ENCODE measurements at regions not wholly inside any gene's neighbourhood (a gene's known extent, or its start where the extent isn't known, plus 50 kb on each side); places are given as distances from the start of the nearest gene placed in this dataset.
"Not testable (repeated sequence)": the region's sequence is repeated elsewhere in the genome, so short reads cannot be mapped to it uniquely, and the experiment has no call there.

DNA sequence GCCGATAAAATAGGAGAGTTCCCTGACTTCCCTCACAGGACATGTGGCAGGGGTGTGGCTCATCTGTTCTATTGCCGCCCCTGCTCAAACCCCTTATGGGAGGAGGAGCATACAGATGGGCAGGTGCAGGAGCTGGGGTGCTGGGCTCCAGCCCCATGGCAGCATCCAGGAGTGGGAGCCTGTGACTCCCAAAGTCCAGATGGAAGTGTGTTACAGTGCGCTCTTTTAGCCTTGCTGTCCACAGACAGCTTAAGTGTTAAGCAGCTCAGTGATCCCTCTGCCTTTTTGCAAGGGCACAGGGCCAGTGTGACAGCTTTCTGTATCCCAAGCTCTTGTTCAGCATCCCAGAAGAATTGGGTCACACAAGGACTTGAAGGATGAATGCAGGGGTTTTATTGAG lies 212.3 kb upstream of the MYLIP start:
- Histone ChIP-seq H3K4me3 (ENCODE audit: low read depth in 1 of 2, low read length in 2 of 2) (no peak overlapping the region), H3K27me3 (ENCODE audit: low read depth, low read length) (no peaks in the 10 kb centered on the region), H3K36me3 (ENCODE audit: control insufficient read depth in 1 of 2, insufficient read depth in 2 of 2, low read length in 2 of 2) (no peaks in the 10 kb centered on the region), H3K27ac (ENCODE audit: low read length) (no peak overlapping the region), H3K9me3 (ENCODE audit: control insufficient read depth in 1 of 2, low read length in 2 of 2) (no peaks in the 10 kb centered on the region), H3K4me1 (ENCODE audit: control insufficient read depth in 1 of 2, insufficient read depth in 2 of 2, low read length in 2 of 2) (no peaks in the 10 kb centered on the region)

DNA sequence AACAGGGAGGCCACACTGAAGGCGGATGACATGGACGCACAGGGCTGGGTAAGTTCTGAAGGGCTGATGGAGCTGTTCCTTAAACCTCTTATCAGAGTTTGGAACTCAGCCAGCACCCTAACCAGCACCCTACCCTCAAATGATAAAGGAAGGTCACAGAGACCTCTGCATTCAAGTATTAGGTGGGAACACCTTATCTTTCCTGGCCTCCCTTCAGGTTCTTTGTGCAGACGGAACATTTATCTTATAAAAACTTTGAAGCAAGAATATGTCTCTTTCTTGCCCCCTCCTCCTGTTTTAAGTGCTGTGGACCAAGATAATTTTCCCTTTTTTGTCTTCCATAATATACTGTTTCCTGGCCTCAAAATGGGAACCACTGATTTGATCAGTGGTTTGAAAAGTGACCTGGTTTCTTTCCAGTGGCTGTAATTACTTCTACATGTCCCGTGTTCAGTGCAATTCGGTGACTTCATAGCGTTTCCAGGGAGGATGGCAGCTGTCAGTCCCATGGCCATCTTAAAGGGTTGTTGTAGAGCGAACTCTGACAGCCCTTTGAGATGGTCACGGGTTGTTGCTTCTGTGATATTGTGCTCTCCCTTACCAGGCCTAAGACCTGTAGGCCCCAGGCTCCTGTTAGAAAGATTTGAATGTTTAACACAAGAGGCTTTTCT lies 213.2 kb upstream of the MYLIP start:
- Histone ChIP-seq H3K36me3 (ENCODE audit: control insufficient read depth in 1 of 2, insufficient read depth in 2 of 2, low read length in 2 of 2) (no peaks in the 10 kb centered on the region), H3K4me3 (ENCODE audit: low read depth in 1 of 2, low read length in 2 of 2) (no peak overlapping the region), H3K27ac (ENCODE audit: low read length) (no peak overlapping the region), H3K4me1 (ENCODE audit: control insufficient read depth in 1 of 2, insufficient read depth in 2 of 2, low read length in 2 of 2) (no peaks in the 10 kb centered on the region), H3K27me3 (ENCODE audit: low read depth, low read length) (no peaks in the 10 kb centered on the region), H3K9me3 (ENCODE audit: control insufficient read depth in 1 of 2, low read length in 2 of 2) (no peaks in the 10 kb centered on the region)

DNA sequence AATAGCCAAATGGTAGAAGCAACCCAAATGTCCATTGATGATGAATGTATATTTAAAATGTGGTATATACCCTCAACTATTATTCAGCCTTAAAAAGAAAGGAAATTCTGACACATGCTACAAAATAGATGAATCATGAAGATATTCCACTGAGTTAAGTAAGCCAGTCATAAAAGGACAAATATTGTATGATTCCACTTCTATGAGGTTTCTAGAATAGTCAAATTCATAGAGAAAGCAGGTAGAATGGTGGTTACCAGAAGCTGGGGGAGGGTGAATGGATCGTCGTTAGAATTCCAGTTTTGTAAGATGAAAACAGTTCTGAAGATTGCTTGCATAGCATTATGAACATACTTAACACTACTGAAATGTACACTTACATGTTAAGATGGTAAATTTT lies 214.3 kb upstream of the MYLIP start:
- no peak overlapping the region for H3K4me3 ChIP-seq (ENCODE audit: low read depth in 1 of 2, low read length in 2 of 2)
- no peaks in the 10 kb centered on the region for H3K36me3 ChIP-seq (ENCODE audit: control insufficient read depth in 1 of 2, insufficient read depth in 2 of 2, low read length in 2 of 2)
- H3K27me3 ChIP-seq (ENCODE audit: low read depth, low read length), result no peaks in the 10 kb centered on the region
- H3K27ac ChIP-seq (ENCODE audit: low read length), result no peak overlapping the region
- no peaks in the 10 kb centered on the region for H3K4me1 ChIP-seq (ENCODE audit: control insufficient read depth in 1 of 2, insufficient read depth in 2 of 2, low read length in 2 of 2)
- no peaks in the 10 kb centered on the region for H3K9me3 ChIP-seq (ENCODE audit: control insufficient read depth in 1 of 2, low read length in 2 of 2)

DNA sequence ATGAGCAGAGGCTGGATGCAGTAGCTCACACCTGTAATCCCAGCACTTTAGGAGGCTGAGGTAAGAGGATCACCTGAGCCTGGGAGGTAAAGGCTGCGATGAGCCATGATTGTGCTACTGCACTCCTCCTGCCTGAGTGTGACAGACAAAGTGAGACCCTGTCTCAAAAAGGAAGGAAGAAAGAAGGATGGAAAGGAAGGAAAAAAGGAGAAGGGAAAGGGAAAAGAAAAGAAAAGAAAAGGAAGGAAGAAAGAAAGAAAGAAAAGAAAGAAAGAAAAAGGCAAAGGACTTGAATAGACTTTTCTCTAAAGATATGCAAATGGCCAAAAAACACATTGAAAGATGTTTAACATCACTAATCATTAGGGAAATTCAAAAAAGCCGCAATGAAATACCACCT lies 215.3 kb upstream of the MYLIP start:
- H3K4me1 ChIP-seq (ENCODE audit: control insufficient read depth in 1 of 2, insufficient read depth in 2 of 2, low read length in 2 of 2), result no peaks in the 10 kb centered on the region
- H3K9me3 ChIP-seq (ENCODE audit: control insufficient read depth in 1 of 2, low read length in 2 of 2), result no peaks in the 10 kb centered on the region

DNA sequence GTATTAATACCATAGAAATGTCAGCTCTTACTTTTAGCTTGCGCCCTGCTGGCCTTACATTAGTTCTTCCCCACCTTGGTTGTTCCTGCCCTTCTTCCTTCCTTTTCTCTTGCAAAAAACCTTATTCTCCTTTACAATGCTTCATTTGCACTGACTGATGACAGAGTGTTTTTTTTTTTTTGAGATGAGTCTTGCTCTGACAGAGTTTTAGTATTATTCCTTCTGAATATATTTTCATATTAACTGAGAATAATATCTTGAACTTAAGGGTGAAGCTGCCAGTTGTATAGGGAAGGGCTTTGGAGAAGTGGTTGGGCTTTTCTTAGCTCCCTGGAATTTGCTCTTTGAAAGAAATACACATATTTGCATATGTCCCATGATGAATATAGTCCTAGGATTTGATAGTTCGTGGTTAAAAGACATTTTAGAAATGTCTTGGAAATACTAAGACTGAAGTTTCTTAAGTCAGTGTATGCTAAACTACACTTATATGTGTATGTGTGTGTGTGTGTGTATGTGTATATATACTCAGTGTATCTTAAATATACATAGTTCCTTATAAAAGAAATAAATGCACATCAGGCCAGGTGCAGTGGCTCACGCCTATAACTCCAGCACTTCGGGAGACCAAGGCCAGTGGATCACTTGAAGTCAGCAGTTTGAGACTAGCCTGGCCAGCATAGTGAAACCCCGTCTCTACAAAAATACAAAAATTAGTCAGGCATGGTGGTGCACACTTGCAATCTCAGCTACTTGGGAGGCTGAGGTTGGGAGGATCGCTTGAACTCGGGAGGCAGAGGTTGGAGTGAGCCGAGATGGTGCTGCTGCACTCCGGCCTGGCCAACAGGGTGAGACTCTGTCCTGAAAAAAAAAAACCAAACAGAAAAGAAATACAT lies 216.1 kb upstream of the MYLIP start:
- H3K27ac ChIP-seq (ENCODE audit: low read length), result no peak overlapping the region
- no peaks in the 10 kb centered on the region for H3K36me3 ChIP-seq (ENCODE audit: control insufficient read depth in 1 of 2, insufficient read depth in 2 of 2, low read length in 2 of 2)
- no peaks in the 10 kb centered on the region for H3K27me3 ChIP-seq (ENCODE audit: low read depth, low read length)
- no peak overlapping the region for H3K4me3 ChIP-seq (ENCODE audit: low read depth in 1 of 2, low read length in 2 of 2)
- no peaks in the 10 kb centered on the region for H3K9me3 ChIP-seq (ENCODE audit: control insufficient read depth in 1 of 2, low read length in 2 of 2)
- no peaks in the 10 kb centered on the region for H3K4me1 ChIP-seq (ENCODE audit: control insufficient read depth in 1 of 2, insufficient read depth in 2 of 2, low read length in 2 of 2)

More for the DNA sequence above, 215.3 kb upstream of the MYLIP start:
- Histone ChIP-seq H3K4me3 (ENCODE audit: low read depth in 1 of 2, low read length in 2 of 2) (no peak overlapping the region), H3K27ac (ENCODE audit: low read length) (no peak overlapping the region), H3K36me3 (ENCODE audit: control insufficient read depth in 1 of 2, insufficient read depth in 2 of 2, low read length in 2 of 2) (no peaks in the 10 kb centered on the region), H3K27me3 (ENCODE audit: low read depth, low read length) (no peaks in the 10 kb centered on the region)

DNA sequence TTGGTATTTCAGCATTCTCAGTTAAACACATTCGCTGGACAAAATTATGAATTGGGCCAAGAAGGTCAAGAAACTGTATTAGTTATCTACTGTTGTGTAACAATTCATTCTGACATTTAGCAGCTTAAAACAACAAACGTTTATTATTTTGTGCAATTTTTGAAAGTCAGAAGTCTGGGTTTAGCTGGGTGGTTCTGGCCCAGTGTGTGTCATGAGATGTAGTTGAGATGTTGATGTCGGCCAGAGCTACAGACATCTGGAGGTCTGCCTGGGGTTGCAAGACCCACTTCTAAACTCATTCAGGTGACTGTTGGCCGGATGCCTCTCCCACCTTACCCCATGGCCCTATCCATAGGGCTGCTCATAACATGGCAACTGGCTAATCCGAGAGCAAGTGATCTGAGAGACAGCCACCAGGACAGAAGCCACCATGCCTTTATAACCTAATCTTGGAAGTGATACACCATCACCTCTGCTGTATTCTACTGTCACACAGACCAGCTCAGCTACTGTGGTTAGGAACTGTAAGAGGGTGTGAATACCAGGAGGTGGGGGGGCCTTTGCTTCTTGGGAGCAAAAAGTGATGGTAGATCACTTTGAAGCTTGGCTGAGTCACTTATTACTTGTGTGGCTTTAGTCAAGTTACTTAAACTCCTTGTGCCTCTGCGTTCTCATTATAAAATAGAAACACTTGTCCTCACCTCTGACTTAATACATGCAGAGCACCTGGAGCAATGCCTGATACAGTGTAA lies 217.0 kb upstream of the MYLIP start:
- Histone ChIP-seq H3K4me1 (ENCODE audit: control insufficient read depth in 1 of 2, insufficient read depth in 2 of 2, low read length in 2 of 2) (no peaks in the 10 kb centered on the region), H3K27ac (ENCODE audit: low read length) (no peak overlapping the region), H3K4me3 (ENCODE audit: low read depth in 1 of 2, low read length in 2 of 2) (no peak overlapping the region), H3K36me3 (ENCODE audit: control insufficient read depth in 1 of 2, insufficient read depth in 2 of 2, low read length in 2 of 2) (no peaks in the 10 kb centered on the region), H3K9me3 (ENCODE audit: control insufficient read depth in 1 of 2, low read length in 2 of 2) (no peaks in the 10 kb centered on the region), H3K27me3 (ENCODE audit: low read depth, low read length) (no peaks in the 10 kb centered on the region)

DNA sequence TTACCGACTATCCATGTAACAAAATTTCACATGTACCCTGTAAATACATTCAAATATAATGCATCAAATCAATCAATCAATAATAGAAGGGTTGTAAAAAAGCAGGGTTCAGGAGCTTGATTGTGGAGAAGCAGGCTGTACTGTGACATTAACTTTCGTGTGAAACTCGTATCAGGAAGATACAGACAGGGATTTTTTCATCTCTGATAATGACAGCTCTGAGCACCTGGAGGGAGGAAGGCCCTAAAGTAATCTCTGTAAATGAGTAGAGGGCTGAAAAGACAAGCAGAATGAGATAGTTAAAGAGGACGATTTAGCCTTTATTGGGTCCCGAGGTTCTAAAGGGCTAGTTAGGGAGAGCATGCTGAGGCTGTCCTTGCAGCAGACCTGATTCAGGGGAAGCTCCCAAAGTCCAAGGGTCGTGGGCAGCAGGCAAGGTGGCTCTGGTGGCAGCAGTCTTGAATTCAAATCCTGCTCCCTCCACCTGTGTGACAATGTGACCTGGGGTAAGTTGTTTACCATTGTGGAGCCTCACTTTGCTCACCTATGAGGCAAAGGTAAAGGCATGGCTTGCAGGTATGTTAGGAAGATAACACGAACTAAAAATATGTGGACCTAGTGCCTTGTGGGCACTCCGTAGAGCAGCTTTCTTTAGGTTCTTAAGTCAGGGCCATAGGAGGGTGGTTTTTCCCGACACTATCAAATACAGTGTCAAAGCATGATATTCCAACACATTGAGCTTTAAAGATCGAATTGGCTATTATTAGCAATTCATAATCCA lies 219.4 kb upstream of the MYLIP start:
- Histone ChIP-seq H3K9me3 (ENCODE audit: control insufficient read depth in 1 of 2, low read length in 2 of 2) (no peaks in the 10 kb centered on the region), H3K4me3 (ENCODE audit: low read depth in 1 of 2, low read length in 2 of 2) (no peak overlapping the region), H3K4me1 (ENCODE audit: control insufficient read depth in 1 of 2, insufficient read depth in 2 of 2, low read length in 2 of 2) (no peaks in the 10 kb centered on the region), H3K27ac (ENCODE audit: low read length) (no peak overlapping the region), H3K27me3 (ENCODE audit: low read depth, low read length) (no peaks in the 10 kb centered on the region), H3K36me3 (ENCODE audit: control insufficient read depth in 1 of 2, insufficient read depth in 2 of 2, low read length in 2 of 2) (no peaks in the 10 kb centered on the region)

DNA sequence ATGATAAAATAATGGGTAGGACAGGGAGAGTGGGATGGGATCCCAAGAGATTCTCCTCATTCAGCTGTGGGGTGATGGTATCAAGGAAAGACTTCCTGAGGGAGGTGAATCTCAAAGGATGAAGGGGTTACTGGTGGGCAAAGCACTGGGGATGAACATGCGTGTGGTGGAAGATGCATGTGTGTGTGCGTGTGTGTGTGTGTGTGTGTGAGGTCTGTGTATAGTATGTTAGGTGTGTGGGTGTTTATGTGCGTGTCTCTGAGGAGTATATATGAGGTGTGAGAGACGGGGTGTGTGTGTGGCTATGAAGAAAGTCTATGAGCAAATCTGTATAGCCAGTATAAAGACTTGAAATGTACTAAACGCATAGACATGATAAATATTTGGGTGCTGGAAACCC lies 220.0 kb upstream of the MYLIP start:
- no peak overlapping the region for H3K4me3 ChIP-seq (ENCODE audit: low read depth in 1 of 2, low read length in 2 of 2)
- H3K36me3 ChIP-seq (ENCODE audit: control insufficient read depth in 1 of 2, insufficient read depth in 2 of 2, low read length in 2 of 2), result no peaks in the 10 kb centered on the region
- H3K9me3 ChIP-seq (ENCODE audit: control insufficient read depth in 1 of 2, low read length in 2 of 2), result no peaks in the 10 kb centered on the region
- no peak overlapping the region for H3K27ac ChIP-seq (ENCODE audit: low read length)
- no peaks in the 10 kb centered on the region for H3K27me3 ChIP-seq (ENCODE audit: low read depth, low read length)
- H3K4me1 ChIP-seq (ENCODE audit: control insufficient read depth in 1 of 2, insufficient read depth in 2 of 2, low read length in 2 of 2), result no peaks in the 10 kb centered on the region

DNA sequence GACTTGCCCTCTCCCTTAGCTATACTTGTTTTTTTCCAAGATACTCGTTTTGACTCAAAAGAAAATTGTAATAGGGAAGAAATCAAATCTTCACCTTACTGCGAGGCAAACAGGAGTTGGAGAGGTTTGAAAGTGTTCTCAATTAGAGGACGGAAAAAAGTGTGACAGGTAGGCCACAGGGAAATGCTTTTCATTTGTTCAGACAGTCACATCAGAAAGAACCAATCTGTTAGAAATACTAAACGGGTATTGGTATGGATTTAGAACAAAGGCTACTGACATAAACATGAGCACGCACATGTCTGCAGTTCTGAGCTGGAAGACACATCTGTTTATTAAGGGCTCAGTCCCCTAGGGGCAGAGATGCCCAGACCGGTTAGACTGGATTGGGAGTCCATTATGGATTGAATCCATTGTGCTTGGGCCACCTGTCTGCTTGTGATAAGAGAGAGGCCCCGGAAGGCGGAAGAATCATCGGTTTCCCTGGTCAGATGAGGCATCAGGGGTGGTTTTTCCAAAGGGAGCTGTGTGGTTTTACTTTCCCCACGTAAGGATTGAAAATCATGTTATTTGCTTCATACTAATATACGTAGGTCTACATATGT lies 220.9 kb upstream of the MYLIP start:
- Histone ChIP-seq H3K27ac (ENCODE audit: low read length) (no peak overlapping the region), H3K4me3 (ENCODE audit: low read depth in 1 of 2, low read length in 2 of 2) (no peak overlapping the region), H3K27me3 (ENCODE audit: low read depth, low read length) (no peaks in the 10 kb centered on the region), H3K36me3 (ENCODE audit: control insufficient read depth in 1 of 2, insufficient read depth in 2 of 2, low read length in 2 of 2) (no peaks in the 10 kb centered on the region), H3K9me3 (ENCODE audit: control insufficient read depth in 1 of 2, low read length in 2 of 2) (no peaks in the 10 kb centered on the region), H3K4me1 (ENCODE audit: control insufficient read depth in 1 of 2, insufficient read depth in 2 of 2, low read length in 2 of 2) (no peaks in the 10 kb centered on the region)

DNA sequence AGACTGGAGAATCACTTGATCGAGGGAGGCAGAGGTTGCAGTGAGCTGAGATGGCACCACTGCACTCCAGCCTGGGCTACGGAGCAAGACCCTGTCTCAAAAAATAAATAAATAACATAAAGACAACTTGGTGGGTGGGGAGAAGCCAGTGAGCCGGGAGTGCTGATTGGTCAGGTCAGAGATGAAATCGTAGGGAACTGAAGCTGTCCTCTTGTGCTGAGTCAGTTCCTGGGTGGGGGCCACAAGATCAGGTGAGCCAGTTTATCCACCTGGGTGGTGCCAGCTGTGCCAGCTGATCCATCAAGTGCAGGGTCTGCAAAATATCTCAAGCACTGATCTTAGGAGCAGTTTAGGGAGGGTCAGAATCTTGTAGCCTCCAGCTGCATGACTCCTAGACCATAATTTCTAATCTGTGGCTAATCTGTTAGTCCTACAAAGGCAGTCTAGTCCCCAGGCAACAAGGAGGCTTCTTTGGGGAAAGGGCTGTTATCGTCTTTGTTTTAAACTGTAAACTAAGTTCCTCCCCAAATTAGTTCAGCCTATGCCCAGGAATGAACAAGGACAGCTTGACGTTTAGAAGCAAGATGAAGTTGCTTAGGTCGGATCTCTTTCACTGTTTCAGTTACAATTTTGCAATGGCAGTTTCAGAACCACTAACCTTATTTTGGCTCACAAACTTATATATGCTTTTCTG lies 221.5 kb upstream of the MYLIP start:
- H3K27me3 ChIP-seq (ENCODE audit: low read depth, low read length); H3K4me3 ChIP-seq (ENCODE audit: low read depth in 1 of 2, low read length in 2 of 2); H3K36me3 ChIP-seq (ENCODE audit: control insufficient read depth in 1 of 2, insufficient read depth in 2 of 2, low read length in 2 of 2); H3K4me1 ChIP-seq (ENCODE audit: control insufficient read depth in 1 of 2, insufficient read depth in 2 of 2, low read length in 2 of 2); H3K9me3 ChIP-seq (ENCODE audit: control insufficient read depth in 1 of 2, low read length in 2 of 2); H3K27ac ChIP-seq (ENCODE audit: low read length): not testable (repeated sequence)
